ENCODE measurements at regions not wholly inside any gene's neighbourhood (a gene's known extent, or its start where the extent isn't known, plus 50 kb on each side); places are given as distances from the start of the nearest gene placed in this dataset.
A peak's percentile ranks its signal among the peaks of the same experiment; 100 is the strongest.

GRCh38 chr20:2206957-2207769 is 88.6 kb upstream of the TGM3 start:
- Histone ChIP-seq H4K20me1 (ENCODE audit: control insufficient read depth, insufficient read depth) (no peaks in the 10 kb centered on the region), H3K4me2 (ENCODE audit: control insufficient read depth, insufficient read depth) (peak overlapping the region; percentile 99)
- RAD21 ChIA-PET (ENCODE audit: unreplicated experiment) = interaction anchor here (0.6 to 3.6 kb wide), 19 partner anchors 11 to 440 kb away, joined by 3 to 27 read pairs (median 4); no protein-coding TSS in a partner anchor
- peak; percentile 76; the same call in 1 of the 2 replicates for TF ChIP-seq SIN3A (IDR thresholded peaks at IDR 0.05; ENCODE audit: low read depth, low read length)
- peak; percentile 71 to 79 (median 74) for TF ChIP-seq CTCF (IDR thresholded peaks at IDR 0.05 in 2 of 3, conservative IDR thresholded peaks at IDR 0.05 in 1 of 3; ENCODE audit: control insufficient read depth in 2 of 3, extremely low read depth in 1 of 3, insufficient read depth in 1 of 3, low read depth in 3 of 3, low read length in 3 of 3)
- TF ChIP-seq IKZF2 (IDR thresholded peaks at IDR 0.05) = peak; percentile 31 to 50; a peak in 2 of 4 replicates
- TF ChIP-seq BMI1 (IDR thresholded peaks at IDR 0.05; ENCODE audit: borderline replicate concordance) = peak; percentile 91
- peak; percentile 70; the same call in 1 of the 2 replicates for TF ChIP-seq GABPA (IDR thresholded peaks at IDR 0.05; ENCODE audit: low read depth)
- no peak for TF ChIP-seq IRF3 (IDR thresholded peaks at IDR 0.05)
- TF ChIP-seq E4F1 (IDR thresholded peaks at IDR 0.05; ENCODE audit: borderline replicate concordance, partially characterized antibody) = peak; percentile 37
- peak; percentile 76 for TF ChIP-seq RAD21 (IDR thresholded peaks at IDR 0.05; ENCODE audit: insufficient read depth, low read depth, low read length)
- peak; percentile 91 for TF ChIP-seq IKZF1 (conservative IDR thresholded peaks at IDR 0.05)
- TF ChIP-seq CBFB (IDR thresholded peaks at IDR 0.05; ENCODE audit: low read depth) = no peak
- no peak for TF ChIP-seq E2F8 (IDR thresholded peaks at IDR 0.05; ENCODE audit: low read depth, partially characterized antibody)
- TF ChIP-seq YY1 (IDR thresholded peaks at IDR 0.05; ENCODE audit: low read depth, low read length) = 0 out of 2 replicates have a peak, but pooled peaks have one; percentile 46

More at GRCh38 chr20:2206957-2207769, 88.6 kb upstream of the TGM3 start:
- Histone ChIP-seq H3K4me3 (peak overlapping the region; percentile 63; the same call in 1 of the 2 replicates), H3K4me1 (ENCODE audit: control insufficient read depth, insufficient read depth, low read length) (peaks cover 3% of the 10 kb centered on the region; the same call in 1 of the 2 replicates), H2AFZ (ENCODE audit: control insufficient read depth, low read depth, low read length) (peak overlapping the region; percentile 89), H3K27ac (ENCODE audit: control insufficient read depth, insufficient read depth) (no peak overlapping the region), H3K27me3 (replicated peaks in 1 of 2; ENCODE audit: control insufficient read depth in 2 of 2, insufficient read depth in 2 of 2, low read length in 1 of 2) (no peaks in the 10 kb centered on the region; a peak in 1 of 4 replicates), H3K36me3 (ENCODE audit: control insufficient read depth in 2 of 2, insufficient read depth in 2 of 2, low read length in 1 of 2) (no peaks in the 10 kb centered on the region), H3K9ac (ENCODE audit: control insufficient read depth, insufficient read depth, low read length) (peak overlapping the region; percentile 51), H3K9me3 (replicated peaks; ENCODE audit: control insufficient read depth, insufficient read depth, low read length) (no peaks in the 10 kb centered on the region), H3K79me2 (ENCODE audit: control insufficient read depth, insufficient read depth, low read length) (no peaks in the 10 kb centered on the region)
- no peak for FAIRE-seq
- DNase-seq (ENCODE audit: low read depth, low spot score) = peak; percentile 19
- 3% methylated on average over 73 of the region's 82 CpGs for WGBS (ENCODE audit: insufficient coverage, insufficient replicate concordance, low lambda C conversion rate, missing lambda C conversion rate)
- intact Hi-C loops (cut with micrococcal nuclease; ENCODE audit: unreplicated experiment) = loop anchor here (1.0 to 5.0 kb wide), 2 partner anchors 140 to 245 kb away; no protein-coding TSS in a partner anchor
- ATAC-seq = peak; percentile 96
- SMC1A ChIA-PET (ENCODE audit: uncharacterized antibody, unreplicated experiment) = interaction anchor here (0.7 to 3.4 kb wide), 20 partner anchors 9 to 430 kb away, joined by 3 to 29 read pairs (median 3); no protein-coding TSS in a partner anchor
- no TSS peak for BruUV-seq (replicated peaks)
- CTCF ChIA-PET = interaction anchor here (0.7 to 4.1 kb wide), 33 partner anchors 9 to 442 kb away, joined by 3 to 78 read pairs (median 4); partner anchors contain the start of gene SNRPB
- POLR2A ChIA-PET = interaction anchor here (0.6 to 1.1 kb wide), 2 partner anchors 263 to 337 kb away, joined by 4 read pairs; partner anchors contain the start of gene SNRPB
- in situ Hi-C loops (cut with MboI) = no loop called here

Measured in GM12878 (cell line).